ENCODE measurements at regions not wholly inside any gene's neighbourhood (a gene's known extent, or its start where the extent isn't known, plus 50 kb on each side); places are given as distances from the start of the nearest gene placed in this dataset.

GRCh38 chr6:145099713-145100112 is 635.6 kb downstream of the EPM2A start:
- TF ChIP-seq CTCF (conservative IDR thresholded peaks at IDR 0.05; ENCODE audit: low read depth in 2 of 2), result no peak
- no peak for TF ChIP-seq REST (IDR thresholded peaks at IDR 0.05; ENCODE audit: unreplicated experiment)
- TF ChIP-seq EZH2 (IDR thresholded peaks at IDR 0.05; ENCODE audit: low read depth, unreplicated experiment), result no peak
- TF ChIP-seq STAT1 (IDR thresholded peaks at IDR 0.05; ENCODE audit: unreplicated experiment), result no peak
- no peak for TF ChIP-seq ZNF114 (CRISPR knock-in tag; IDR thresholded peaks at IDR 0.05)
- no peak for TF ChIP-seq EZH2phosphoT487 (IDR thresholded peaks at IDR 0.05; ENCODE audit: unreplicated experiment)
- TF ChIP-seq ZNF462 (CRISPR knock-in tag; IDR thresholded peaks at IDR 0.05), result no peak
- TF ChIP-seq POLR2AphosphoS5 (IDR thresholded peaks at IDR 0.05; ENCODE audit: low read depth), result no peak

All from GM23338 (cell line).